Type B pancreatic cell (in vitro differentiated cells): ENCODE measurements at regions not wholly inside any gene's neighbourhood (a gene's known extent, or its start where the extent isn't known, plus 50 kb on each side); places are given as distances from the start of the nearest gene placed in this dataset.

Source experiments
- DNase-seq: peaks from one replicate; pipeline ENCODE4 v3.0.0; 2021; ENCODE audit warnings: mixed read lengths; ENCODE audit not compliant: unreplicated experiment; ENCODE audit errors: extremely low spot score
- H3K27ac Mint-ChIP-seq: 2 replicates; pipeline ENCODE4 v1.8.0; 2021; ENCODE audit warnings: mild to moderate bottlenecking, mixed read lengths
- H3K27me3 Mint-ChIP-seq: 2 replicates; pipeline ENCODE4 v1.8.0; 2021; ENCODE audit warnings: mixed read lengths
- H3K36me3 Mint-ChIP-seq: 2 replicates; pipeline ENCODE4 v1.8.0; 2021; ENCODE audit warnings: mixed read lengths
- H3K4me1 Mint-ChIP-seq: one replicate; pipeline ENCODE4 v1.8.0; 2021; ENCODE audit warnings: mixed read lengths; ENCODE audit not compliant: unreplicated experiment
- H3K4me3 Mint-ChIP-seq: 2 replicates; pipeline ENCODE4 v1.8.0; 2021; ENCODE audit warnings: mild to moderate bottlenecking, mixed read lengths
- H3K9me3 Mint-ChIP-seq: 2 replicates; pipeline ENCODE4 v1.8.0; 2021; ENCODE audit warnings: mixed read lengths
- TF ChIP-seq, protein P1 (sequence below): fragments of 200-600 bp; sonication (generic); conservative IDR thresholded peaks from 2 replicates; pipeline ENCODE4 v1.5.0; 2021; ENCODE audit warnings: antibody characterized with exemption, mild to moderate bottlenecking

DNA sequence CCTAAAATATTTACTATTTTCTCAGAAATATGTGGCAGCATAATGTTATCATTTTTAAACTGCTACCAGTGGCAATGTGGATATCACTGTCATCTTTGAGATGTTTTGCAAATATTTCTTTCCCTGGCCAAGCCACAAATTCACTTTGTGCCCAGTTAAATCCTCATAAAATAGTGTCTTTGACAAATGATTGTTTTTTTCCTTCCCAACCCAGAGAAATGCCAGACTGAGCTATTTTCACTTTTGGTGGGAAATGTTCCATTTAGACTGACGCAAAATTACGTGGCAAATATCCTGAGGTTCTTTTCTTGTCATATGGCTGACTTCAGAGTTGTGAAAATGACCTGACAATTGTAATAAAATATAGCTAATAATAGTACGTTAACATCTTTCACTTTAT lies 807.0 kb upstream of the SOX9 start:
- Mint-ChIP-seq H3K27me3 (peaks cover 6% of the 10 kb centered on the region), H3K9me3 (no peaks in the 10 kb centered on the region), H3K36me3 (no peaks in the 10 kb centered on the region), H3K4me3 (no peak overlapping the region), H3K27ac (no peak overlapping the region), H3K4me1 (peaks cover 6% of the 10 kb centered on the region)
- TF ChIP-seq, protein P1, sequence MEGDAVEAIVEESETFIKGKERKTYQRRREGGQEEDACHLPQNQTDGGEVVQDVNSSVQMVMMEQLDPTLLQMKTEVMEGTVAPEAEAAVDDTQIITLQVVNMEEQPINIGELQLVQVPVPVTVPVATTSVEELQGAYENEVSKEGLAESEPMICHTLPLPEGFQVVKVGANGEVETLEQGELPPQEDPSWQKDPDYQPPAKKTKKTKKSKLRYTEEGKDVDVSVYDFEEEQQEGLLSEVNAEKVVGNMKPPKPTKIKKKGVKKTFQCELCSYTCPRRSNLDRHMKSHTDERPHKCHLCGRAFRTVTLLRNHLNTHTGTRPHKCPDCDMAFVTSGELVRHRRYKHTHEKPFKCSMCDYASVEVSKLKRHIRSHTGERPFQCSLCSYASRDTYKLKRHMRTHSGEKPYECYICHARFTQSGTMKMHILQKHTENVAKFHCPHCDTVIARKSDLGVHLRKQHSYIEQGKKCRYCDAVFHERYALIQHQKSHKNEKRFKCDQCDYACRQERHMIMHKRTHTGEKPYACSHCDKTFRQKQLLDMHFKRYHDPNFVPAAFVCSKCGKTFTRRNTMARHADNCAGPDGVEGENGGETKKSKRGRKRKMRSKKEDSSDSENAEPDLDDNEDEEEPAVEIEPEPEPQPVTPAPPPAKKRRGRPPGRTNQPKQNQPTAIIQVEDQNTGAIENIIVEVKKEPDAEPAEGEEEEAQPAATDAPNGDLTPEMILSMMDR, result no peak
- no peak for DNase-seq

DNA sequence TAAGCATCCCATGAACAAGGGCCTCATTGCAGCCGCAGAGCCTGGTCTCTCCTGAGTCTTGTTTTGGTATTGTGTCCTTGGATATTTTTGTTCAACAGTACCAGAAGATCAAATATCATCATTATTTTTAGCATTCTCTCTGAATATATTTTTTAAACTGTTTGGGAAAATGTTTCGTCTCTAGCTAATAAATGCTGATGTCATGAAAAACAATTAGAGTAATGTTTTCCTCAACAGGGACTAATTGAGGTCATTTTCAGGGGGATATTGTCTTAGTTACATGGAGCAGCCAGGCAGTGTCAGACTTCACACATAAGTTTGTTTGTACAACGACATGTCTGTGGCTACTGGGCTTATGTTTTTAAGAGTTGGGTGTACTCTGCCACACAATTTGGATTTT lies 805.3 kb upstream of the SOX9 start:
- Mint-ChIP-seq H3K27me3 (peaks cover 6% of the 10 kb centered on the region), H3K4me3 (no peak overlapping the region), H3K27ac (no peak overlapping the region), H3K9me3 (no peaks in the 10 kb centered on the region), H3K4me1 (peaks cover 6% of the 10 kb centered on the region), H3K36me3 (no peaks in the 10 kb centered on the region)
- TF ChIP-seq, protein P1, result no peak
- DNase-seq, result no peak

DNA sequence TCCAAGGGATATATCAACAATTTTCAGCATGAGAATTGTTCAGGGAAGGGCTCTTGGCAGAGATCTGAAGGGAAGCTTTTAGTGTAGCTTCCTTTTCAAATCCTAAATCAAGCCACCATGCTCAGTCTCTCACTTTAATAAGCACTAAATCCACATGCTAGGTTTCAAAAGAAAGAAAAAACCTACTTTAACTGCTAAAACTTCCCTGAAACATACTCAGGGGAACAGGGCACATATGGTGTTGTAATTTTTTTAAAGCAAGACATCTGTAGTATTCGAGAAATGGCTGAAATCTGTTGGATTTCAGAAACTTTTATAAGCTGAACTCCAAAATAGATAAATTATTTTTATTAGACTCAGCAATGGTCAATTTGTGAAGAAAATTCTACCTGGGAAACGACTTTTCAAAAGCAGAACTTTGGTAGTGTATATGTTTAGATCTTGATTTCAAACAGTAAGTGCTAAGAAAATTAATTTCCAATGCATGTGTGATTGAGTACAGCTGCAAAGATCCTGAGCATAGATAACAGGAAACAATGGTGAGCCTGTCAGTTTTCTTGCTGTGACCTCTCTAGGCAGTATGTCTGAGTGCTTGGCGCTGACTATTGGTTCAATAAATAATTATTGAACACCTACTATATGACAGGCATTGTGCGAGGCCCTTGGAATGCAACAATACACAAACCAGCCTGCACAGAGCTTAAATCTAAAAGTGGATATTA lies 804.5 kb upstream of the SOX9 start:
- peaks cover 6% of the 10 kb centered on the region for H3K27me3 Mint-ChIP-seq
- H3K27ac Mint-ChIP-seq, result no peak overlapping the region
- no peaks in the 10 kb centered on the region for H3K36me3 Mint-ChIP-seq
- H3K9me3 Mint-ChIP-seq, result no peaks in the 10 kb centered on the region
- DNase-seq, result no peak
- H3K4me3 Mint-ChIP-seq, result no peak overlapping the region
- TF ChIP-seq, protein P1, result no peak
- peaks cover 6% of the 10 kb centered on the region for H3K4me1 Mint-ChIP-seq

DNA sequence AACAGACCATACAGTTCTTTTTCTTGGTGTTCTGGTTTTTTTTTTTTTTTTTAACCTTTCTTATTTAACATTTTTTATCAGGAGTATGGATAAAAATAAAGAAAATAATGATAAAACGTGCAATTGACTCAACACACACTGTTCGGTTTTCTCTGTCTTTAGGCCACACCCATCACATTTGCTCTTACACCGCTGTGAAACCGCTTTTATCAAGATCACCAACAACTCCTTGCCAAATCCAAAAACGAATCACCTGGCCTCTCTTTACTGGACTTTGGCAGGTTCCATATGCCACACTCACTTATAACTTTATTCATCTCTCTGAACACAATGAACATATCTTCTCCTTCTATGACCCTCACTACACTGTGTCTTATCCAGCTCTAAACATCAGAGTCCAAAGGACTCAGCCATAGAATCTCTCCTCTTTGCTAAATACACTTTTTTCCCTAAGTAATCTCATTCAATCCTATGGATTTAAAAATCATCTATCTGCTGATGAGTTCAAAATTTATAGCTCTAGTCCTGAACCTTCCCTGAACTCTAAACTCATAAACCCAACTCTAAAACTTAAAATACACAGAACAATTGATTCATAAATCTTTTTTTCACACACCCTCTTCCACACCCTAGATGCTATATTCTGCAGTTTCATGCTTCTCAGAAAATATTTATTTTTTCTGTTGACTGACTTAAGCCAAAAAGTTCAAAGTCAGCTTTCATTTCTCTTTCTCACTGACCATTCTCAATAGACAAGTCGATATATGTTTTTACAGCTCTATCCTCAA lies 800.6 kb upstream of the SOX9 start:
- no peaks in the 10 kb centered on the region for H3K9me3 Mint-ChIP-seq

DNA sequence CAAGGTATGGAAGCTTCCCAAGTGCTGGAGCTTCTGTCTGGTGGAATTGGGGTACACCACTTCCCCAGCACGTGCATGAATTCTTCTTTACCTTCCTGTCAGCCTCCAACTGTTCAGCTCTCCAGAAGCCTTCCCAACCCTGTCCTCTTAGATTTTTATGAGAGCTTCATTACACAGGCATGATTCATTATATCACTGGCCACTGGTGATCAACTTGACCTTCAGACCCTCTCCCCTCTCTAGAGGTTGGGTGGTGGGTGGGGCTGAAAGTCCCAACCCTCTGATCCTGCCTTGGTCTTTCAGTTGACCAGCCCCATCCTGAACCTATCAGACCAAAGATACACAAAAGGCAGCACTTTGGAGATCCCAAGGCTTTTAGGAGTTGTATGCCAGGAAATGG lies 795.7 kb upstream of the SOX9 start:
- Mint-ChIP-seq H3K36me3 (no peaks in the 10 kb centered on the region), H3K4me1 (no peaks in the 10 kb centered on the region), H3K27me3 (peaks cover 13% of the 10 kb centered on the region), H3K4me3 (no peak overlapping the region), H3K27ac (no peak overlapping the region), H3K9me3 (no peaks in the 10 kb centered on the region)
- TF ChIP-seq, protein P1, result no peak
- no peak for DNase-seq

More for the DNA sequence above, 800.6 kb upstream of the SOX9 start:
- Mint-ChIP-seq H3K36me3 (no peaks in the 10 kb centered on the region), H3K27ac (no peak overlapping the region), H3K4me1 (peaks cover 6% of the 10 kb centered on the region), H3K4me3 (no peak overlapping the region), H3K27me3 (peaks cover 1% of the 10 kb centered on the region)
- DNase-seq, result no peak
- TF ChIP-seq, protein P1, result no peak
